GM18519 (cell line): ENCODE measurements at regions not wholly inside any gene's neighbourhood (a gene's known extent, or its start where the extent isn't known, plus 50 kb on each side); places are given as distances from the start of the nearest gene placed in this dataset.
"Not testable (repeated sequence)": the region's sequence is repeated elsewhere in the genome, so short reads cannot be mapped to it uniquely, and the experiment has no call there.

Experiments
- ATAC-seq: cut with Tn5 transposase; IDR thresholded peaks from one replicate; pipeline ENCODE4 v1.9.1; 2021; ENCODE audit warnings: mild to moderate bottlenecking, moderate library complexity; ENCODE audit not compliant: unreplicated experiment, low FRiP score

DNA sequence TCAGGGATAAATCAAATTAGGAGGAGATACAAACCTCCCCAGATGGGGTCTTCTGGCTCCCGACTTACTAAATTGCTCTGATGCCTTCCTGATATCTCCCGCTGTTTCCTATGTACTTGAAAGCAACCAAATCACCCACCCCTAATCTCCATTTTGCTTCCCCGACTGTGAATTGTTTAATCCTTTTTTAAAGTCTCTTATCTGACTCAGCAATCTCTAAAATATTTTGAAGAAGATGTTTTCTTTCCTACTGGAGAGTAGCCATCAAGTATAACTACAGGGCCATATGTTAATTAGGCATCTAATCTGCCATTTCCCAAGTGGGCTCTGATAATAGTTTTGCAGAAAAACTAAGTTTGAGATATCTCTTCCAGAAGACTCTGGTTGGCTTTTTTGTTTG, 365.2 kb upstream of the MAF start:
- ATAC-seq = no peak

DNA sequence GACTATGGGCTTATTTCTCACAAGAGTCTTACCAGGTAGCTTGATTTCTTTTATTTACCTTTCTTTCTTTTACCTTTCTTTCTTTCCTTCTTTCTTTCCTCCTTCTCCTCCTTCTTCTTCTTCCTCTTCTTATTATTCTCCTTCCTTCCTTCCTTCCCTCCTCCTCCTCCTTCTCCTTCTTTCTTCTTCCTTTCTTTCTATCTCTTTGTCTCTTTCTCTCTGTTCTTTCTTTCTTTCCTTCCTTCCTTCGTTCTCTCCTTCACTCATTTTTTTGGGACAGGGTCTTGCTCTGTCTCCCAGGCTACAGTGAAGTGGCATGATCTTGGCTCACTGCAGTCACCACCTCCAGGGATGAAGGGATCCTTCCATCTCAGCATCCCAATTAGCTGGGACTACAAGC, 363.6 kb upstream of the MAF start:
- ATAC-seq = no peak

DNA sequence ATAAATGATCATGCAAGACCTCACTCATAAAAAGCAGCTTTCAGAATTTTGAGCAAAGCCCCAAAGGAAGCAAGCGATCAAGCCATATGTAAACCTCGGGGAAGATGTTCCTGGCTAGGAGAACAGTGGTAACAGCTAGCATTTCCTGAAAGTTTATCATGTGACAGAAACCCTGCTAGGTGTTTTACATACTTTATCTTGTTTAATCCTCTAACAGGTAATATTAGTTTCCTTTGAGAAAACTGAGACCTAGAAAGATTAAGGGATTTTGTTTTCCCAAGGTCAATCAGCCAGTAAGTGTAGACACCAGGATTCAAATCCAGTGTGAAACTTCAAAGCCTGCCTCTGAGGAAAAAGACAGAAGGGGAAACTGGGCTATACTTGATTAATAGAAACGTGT, 362.4 kb upstream of the MAF start:
- ATAC-seq = no peak

DNA sequence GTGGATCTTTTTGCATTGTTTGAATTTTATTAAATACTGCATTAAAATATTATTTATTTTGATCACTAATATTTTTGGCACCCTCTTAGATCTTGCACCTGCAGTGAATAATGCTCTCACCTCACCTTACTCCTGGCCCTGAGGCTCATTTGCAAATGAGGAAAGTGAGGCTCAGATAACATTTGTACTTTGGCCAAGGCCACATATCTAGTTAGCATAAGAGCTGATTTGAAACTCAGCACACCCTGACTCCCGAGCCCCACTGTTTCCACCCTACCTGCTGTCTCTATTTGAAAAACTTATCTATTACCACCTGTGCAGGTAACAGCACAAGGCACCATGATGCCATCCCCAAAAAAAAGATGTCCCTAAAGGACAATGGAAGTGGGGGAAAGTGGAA, 358.7 kb upstream of the MAF start:
- no peak for ATAC-seq

GRCh38 chr16:79954921-79955705, 354.6 kb upstream of the MAF start:
- ATAC-seq = no peak

DNA sequence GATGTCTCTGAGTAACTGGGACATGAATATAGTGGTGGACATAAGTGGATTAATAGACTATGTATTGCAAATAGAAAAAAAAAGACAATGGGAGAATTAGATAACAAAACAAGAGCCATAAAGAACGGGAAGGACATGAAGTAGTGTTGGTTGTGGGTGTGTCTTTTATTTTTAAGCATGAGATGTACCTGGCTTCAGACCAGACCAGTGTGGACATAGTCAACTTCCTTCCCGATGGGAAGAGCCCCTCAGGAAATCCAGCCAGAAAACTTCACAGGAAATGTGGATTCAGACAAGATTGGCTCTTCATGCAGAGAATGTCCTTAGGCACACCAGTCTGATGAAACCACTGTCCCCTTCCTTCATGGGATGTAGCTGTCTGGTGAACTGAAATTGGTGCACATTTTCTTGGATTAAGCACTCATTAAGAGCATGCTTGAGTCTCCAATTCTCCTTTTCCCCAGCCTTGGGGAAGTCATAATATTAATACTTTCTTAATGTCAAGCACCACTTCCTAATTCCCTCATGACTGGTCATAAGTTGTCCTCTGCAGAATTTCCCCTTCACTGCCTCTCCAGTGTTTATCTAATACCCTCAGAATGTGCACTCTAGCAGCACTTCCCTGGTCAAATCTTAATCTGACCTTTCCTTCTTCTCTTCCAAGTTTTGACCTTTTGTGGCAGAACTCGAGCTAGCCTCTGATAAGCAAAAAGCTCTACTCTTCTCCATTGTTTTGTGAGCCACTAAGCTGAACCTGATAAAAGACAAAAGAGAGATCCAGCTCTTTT, 350.6 kb upstream of the MAF start:
- ATAC-seq = no peak

DNA sequence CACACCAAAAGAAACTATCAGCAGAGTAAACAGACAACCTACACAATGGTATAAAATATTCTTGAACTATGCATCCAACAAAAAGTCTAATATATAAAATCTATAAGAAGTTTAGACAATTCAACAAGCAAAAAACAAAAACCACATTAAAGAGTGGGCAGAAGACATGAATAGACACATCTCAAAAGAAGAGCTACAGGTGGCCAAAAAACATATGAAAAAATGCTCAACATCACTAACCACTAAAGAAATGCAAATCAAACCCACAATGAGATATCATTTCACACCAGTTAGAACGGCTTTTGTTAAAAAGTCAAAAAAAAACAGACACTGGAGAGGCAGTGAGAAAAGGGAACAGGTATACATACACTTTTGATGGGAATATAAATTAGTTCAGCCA, 348.9 kb upstream of the MAF start:
- ATAC-seq = no peak

- ATAC-seq = no peak
Measured at GRCh38 chr16:79947771-79948170, 347.2 kb upstream of the MAF start.

DNA sequence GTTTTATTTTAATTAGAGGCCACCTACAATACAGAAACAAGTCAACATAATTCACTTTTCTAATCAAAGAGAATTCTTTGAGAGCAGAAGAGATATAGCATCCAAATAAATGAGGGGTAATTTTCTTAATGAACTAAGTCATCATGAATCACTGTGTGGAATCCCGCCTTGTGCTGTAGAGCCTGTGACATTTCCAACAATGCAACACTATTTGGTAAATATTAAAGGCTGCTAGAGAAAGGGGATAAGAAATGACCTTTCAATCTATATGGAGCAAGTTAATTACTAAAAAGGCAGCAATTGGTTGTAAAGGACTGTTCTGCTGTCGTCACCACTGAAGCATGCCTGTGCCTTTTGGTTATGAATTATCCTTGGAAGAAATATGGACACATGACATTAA, 345.7 kb upstream of the MAF start:
- ATAC-seq = no peak

DNA sequence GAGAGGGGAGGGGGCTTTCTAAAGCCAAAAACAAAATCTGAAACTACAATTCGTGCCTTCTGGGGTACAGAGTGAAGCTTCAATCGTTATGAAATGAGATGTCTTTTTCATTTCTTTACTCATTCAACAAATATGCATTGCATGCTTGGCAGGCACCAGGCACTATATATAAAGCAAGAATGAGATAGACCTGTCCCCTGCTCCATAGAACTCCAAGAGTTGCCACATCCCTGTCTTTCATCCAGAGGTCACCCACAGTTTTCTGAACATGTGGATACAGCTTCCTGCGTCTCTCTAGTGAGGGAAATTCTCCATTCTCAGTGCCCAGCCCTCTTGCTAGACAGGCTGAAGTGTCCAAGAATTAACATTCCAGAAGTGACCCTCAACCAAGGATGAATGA, 343.2 kb upstream of the MAF start:
- no peak for ATAC-seq

- no peak for ATAC-seq
Measured at GRCh38 chr16:79938575-79938974, 338.0 kb upstream of the MAF start.

- ATAC-seq = not testable (repeated sequence)
Measured at GRCh38 chr16:79937671-79938070, 337.1 kb upstream of the MAF start.

DNA sequence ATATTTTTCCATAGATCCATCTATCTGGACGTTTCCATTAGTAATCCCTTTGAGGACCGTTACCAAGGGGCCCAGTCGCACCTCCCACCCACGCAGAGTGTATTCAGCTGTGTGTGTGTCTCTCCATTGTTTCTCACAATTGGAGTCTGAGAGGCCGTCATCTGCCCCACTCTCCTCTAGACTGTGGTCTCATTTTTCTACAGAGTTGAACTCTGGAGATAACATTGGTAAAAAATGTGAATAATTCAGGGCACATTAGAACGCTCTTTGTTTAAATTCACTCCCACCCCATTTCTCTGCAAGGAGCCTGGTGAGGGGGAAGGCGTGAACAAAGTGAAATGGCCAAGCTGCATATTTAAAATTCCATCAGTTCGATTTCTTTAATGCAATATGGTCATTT, 333.1 kb upstream of the MAF start:
- ATAC-seq = no peak

- no peak for ATAC-seq
Measured at GRCh38 chr16:79932572-79932971, 332.0 kb upstream of the MAF start.

DNA sequence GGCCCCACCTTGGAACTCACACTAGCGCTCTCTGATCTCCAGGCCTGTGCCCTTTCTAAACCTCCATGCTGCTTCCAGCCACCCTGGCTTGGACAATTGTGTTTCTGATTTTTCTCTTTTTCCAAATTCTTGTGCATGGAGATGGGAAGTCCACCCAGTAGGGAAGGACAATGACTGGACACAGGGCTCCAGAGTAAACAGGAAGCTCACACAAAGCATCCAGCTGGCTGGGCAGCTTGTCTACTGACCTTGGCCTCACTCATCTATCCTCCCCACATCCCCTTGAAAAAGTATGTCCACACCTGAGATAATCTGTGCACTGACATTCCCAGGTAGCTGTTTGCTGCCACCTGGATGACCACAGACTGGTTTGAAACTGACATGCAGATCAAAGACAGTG, 331.2 kb upstream of the MAF start:
- no peak for ATAC-seq

GRCh38 chr16:79929260-79929965, 328.9 kb upstream of the MAF start:
- ATAC-seq = no peak

GRCh38 chr16:79928142-79928873, 327.8 kb upstream of the MAF start:
- ATAC-seq = no peak

GRCh38 chr16:79926451-79927205, 326.1 kb upstream of the MAF start:
- no peak for ATAC-seq

GRCh38 chr16:79923431-79923830, 322.9 kb upstream of the MAF start:
- no peak for ATAC-seq

DNA sequence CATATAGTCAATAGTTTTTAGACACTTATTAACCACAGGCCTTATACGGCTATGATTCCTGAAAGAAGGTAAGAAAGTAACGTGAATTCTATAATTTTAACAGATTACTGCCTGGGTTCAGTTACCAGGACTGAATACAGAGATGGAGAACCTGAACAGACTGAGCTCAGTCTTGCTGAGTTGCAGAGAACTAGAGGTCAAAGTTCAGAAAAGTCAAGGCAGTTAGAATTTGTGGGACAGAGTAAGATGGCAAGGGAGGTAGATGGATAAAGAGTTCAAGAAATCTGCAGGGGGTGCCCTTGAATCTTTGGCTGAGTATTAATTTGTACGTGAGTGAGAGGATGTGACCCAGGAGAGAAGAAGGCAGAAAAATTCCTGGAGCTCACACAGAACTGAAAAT, 320.1 kb upstream of the MAF start:
- ATAC-seq = no peak
